ENCODE measurements at regions not wholly inside any gene's neighbourhood (a gene's known extent, or its start where the extent isn't known, plus 50 kb on each side); places are given as distances from the start of the nearest gene placed in this dataset.

DNA sequence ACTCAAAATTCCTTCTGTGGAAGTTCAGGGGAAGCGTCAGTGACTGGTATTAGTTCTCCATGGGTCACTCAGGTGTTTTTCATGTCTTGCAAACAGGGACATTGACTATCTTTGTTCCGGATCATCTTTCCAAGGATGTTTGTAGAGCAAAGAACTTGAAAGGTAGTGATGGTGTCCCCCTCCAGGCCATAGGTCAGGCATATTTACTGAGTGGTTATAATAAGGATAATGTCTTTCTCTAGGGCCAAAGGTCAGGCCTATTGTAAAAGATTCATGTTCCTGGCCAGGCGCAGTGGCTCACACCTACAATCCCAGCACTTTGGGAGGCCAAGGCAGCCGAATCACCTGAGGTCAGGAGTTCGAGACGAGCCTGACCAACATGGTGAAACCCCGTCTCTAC, 614.8 kb downstream of the KIF4B start:
- TF ChIP-seq CTCF (IDR thresholded peaks at IDR 0.05; ENCODE audit: borderline replicate concordance, extremely low read depth, low read length, poor library complexity, severe bottlenecking): no peak
- TF ChIP-seq EZH2 (IDR thresholded peaks at IDR 0.05; ENCODE audit: borderline replicate concordance, low read depth, low read length, severe bottlenecking): no peak

Data from DND-41 (cell line).